SK-N-SH (cell line): ENCODE measurements at regions not wholly inside any gene's neighbourhood (a gene's known extent, or its start where the extent isn't known, plus 50 kb on each side); places are given as distances from the start of the nearest gene placed in this dataset.

ENCODE experiments used
- CTCF ChIA-PET: fragments of 300-600, 350-600 bp; formaldehyde crosslinking; extraction: SDS; loops from one replicate; lab custom pipeline; 2021; lab: Yijun Ruan, JAX
- POLR2A ChIA-PET: fragments of 350-600 bp; sonication (Branson Sonifier 250); formaldehyde crosslinking; extraction: SDS; loops from one replicate; lab custom pipeline; 2020; ENCODE audit warnings: antibody characterized with exemption, inconsistent platforms; lab: Yijun Ruan, JAX
- DNase-seq: peaks from one replicate; pipeline ENCODE4 v3.0.0; 2012
- H2AFZ ChIP-seq: fragments of 200-600 bp; sonication (generic); 2 replicates; pipeline ENCODE4 v1.8.1; 2016; ENCODE audit warnings: antibody characterized with exemption, mild to moderate bottlenecking, low read depth
- H3F3A ChIP-seq: fragments of 200-600 bp; sonication (generic); replicated peaks from 2 replicates; pipeline ENCODE3; 2016; ENCODE audit warnings: antibody characterized with exemption, mild to moderate bottlenecking; ENCODE audit not compliant: insufficient read depth
- H3K27ac ChIP-seq, 2 experiments: fragments of 200-500 bp in 1 of 2; fragments of 200-600 bp in 1 of 2; sonication (Bioruptor generic) in 1 of 2; sonication (generic), shearing (Covaris generic) in 1 of 2; 2 replicates each; pipeline versions ENCODE4 v1.5.1 to v1.6.1; 2014 to 2016; ENCODE audit warnings: low read depth in 2 of 2, inconsistent platforms in 1 of 2, low read length in 1 of 2, mild to moderate bottlenecking in 1 of 2, mixed read lengths in 1 of 2
- H3K27me3 ChIP-seq: fragments of 200-600 bp; sonication (generic), shearing (Covaris generic); 2 replicates; pipeline ENCODE4 v1.6.1; 2016; ENCODE audit warnings: mixed run types; ENCODE audit not compliant: insufficient read depth
- H3K36me3 ChIP-seq, 2 experiments: fragments of 200-500 bp in 1 of 2; fragments of 200-600 bp in 1 of 2; sonication (Bioruptor generic) in 1 of 2; sonication (generic) in 1 of 2; replicated peaks in 1 of 2; 2 replicates each; pipeline versions ENCODE3 to v1.5.1; 2014 to 2016; ENCODE audit warnings: low read length in 1 of 2, mild to moderate bottlenecking in 1 of 2; ENCODE audit not compliant: insufficient read depth in 2 of 2, control insufficient read depth in 1 of 2
- H3K4me1 ChIP-seq, 2 experiments: fragments of 200-500 bp in 1 of 2; fragments of 200-600 bp in 1 of 2; sonication (Bioruptor generic) in 1 of 2; sonication (generic), shearing (Covaris generic) in 1 of 2; 2 replicates each; pipeline versions ENCODE4 v1.5.1 to v1.6.1; 2014 to 2016; ENCODE audit warnings: low read depth in 1 of 2, low read length in 1 of 2, mixed run types in 1 of 2; ENCODE audit not compliant: insufficient read depth in 2 of 2, control insufficient read depth in 1 of 2
- H3K4me2 ChIP-seq: fragments of 200-600 bp; sonication (generic), shearing (Covaris generic); 2 replicates; pipeline ENCODE4 v1.6.1; 2017; ENCODE audit warnings: mixed run types
- H3K4me3 ChIP-seq, 2 experiments: fragments of 200-500 bp in 1 of 2; fragments of 200-600 bp in 1 of 2; sonication (Bioruptor generic) in 1 of 2; sonication (generic), shearing (Covaris generic) in 1 of 2; 2 replicates each; pipeline versions ENCODE4 v1.5.1 to v1.8.1; 2014 to 2016; ENCODE audit warnings: low read depth in 2 of 2, inconsistent platforms in 1 of 2, low read length in 1 of 2, mild to moderate bottlenecking in 1 of 2, mixed read lengths in 1 of 2, moderate library complexity in 1 of 2
- H3K79me2 ChIP-seq: fragments of 200-600 bp; sonication (generic); 2 replicates; pipeline ENCODE4 v1.8.1; 2017; ENCODE audit warnings: mild to moderate bottlenecking; ENCODE audit not compliant: insufficient read depth
- H3K9ac ChIP-seq: fragments of 200-600 bp; sonication (generic); 2 replicates; pipeline ENCODE4 v1.6.1; 2017; ENCODE audit warnings: mixed run types
- H3K9me2 ChIP-seq: fragments of 200-600 bp; sonication (generic); 2 replicates; pipeline ENCODE4 v1.6.1; 2017; ENCODE audit warnings: mixed run types
- H3K9me3 ChIP-seq: fragments of 200-600 bp; sonication (generic); 2 replicates; pipeline ENCODE4 v1.6.1; 2017; ENCODE audit warnings: mixed run types, mild to moderate bottlenecking, moderate library complexity
- H4K20me1 ChIP-seq: fragments of 200-600 bp; sonication (generic); 2 replicates; pipeline ENCODE4 v1.6.1; 2017; ENCODE audit warnings: mild to moderate bottlenecking, mixed run types; ENCODE audit not compliant: insufficient read depth
- EP300 ChIP-seq, 2 experiments: IDR thresholded peaks; 2 replicates each; pipeline versions ENCODE4 v1.4.0 to v1.6.1; 2012; ENCODE audit warnings: borderline replicate concordance in 1 of 2, low read depth in 1 of 2, low read length in 1 of 2
- FOXJ3 ChIP-seq: sonication (generic); formaldehyde crosslinking; IDR thresholded peaks from 2 replicates; pipeline ENCODE4 v1.5.1; 2020; ENCODE audit warnings: mild to moderate bottlenecking, missing genetic modification reagents
- NFIC ChIP-seq: IDR thresholded peaks from 2 replicates; pipeline ENCODE4 v1.4.0; 2012; ENCODE audit warnings: borderline replicate concordance
- RCOR1 ChIP-seq: fragments of 150-350 bp; IDR thresholded peaks from 2 replicates; pipeline ENCODE4 v1.6.1; 2017; ENCODE audit warnings: antibody characterized with exemption, low read length
- TEAD4 ChIP-seq: IDR thresholded peaks from 2 replicates; pipeline ENCODE4 v1.4.0; 2012; ENCODE audit warnings: mild to moderate bottlenecking, borderline replicate concordance; ENCODE audit not compliant: insufficient read depth
- YY1 ChIP-seq: IDR thresholded peaks from 2 replicates; pipeline ENCODE4 v1.4.0; 2012; ENCODE audit warnings: low read depth, mild to moderate bottlenecking
- WGBS: methylation state at CpG from one replicate; pipeline ENCODE4 v1.1.6; 2017; ENCODE audit warnings: low lambda C conversion rate; 5-methylcytosine and 5-hydroxymethylcytosine counted together
- TF ChIP-seq, protein P1 (sequence below): IDR thresholded peaks from 2 replicates; pipeline ENCODE4 v1.4.0; 2012; ENCODE audit warnings: low read depth, borderline replicate concordance
- TF ChIP-seq, protein P2 (sequence below): IDR thresholded peaks from 2 replicates; pipeline ENCODE4; 2012
- TF ChIP-seq, protein P3 (sequence below): IDR thresholded peaks from 2 replicates; pipeline ENCODE4 v1.4.0; 2012; ENCODE audit warnings: low read depth

DNA sequence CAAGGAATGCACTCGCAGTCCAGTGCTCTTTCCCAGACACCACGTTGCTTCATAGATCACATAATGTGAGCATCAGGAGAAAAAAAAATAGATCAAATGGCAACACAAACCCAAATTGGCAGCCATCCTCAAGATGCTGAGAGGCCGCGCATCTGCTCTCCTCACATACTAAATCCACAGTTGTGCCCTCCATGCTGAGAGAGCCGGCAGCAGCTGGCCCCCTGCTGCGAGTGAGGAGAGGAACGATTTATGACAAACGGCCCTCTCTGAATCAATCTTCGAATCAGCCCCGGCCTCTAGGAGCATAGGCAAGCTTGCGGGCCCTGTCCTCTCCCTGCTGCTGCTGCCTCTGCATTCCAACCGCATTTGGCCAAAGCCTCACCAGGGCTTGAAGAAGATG is 159.9 kb upstream of the TENM4 start (continued):
- TF ChIP-seq RCOR1 (no peak), FOXJ3 (CRISPR knock-in tag) (no peak)
- TF ChIP-seq, protein P1, sequence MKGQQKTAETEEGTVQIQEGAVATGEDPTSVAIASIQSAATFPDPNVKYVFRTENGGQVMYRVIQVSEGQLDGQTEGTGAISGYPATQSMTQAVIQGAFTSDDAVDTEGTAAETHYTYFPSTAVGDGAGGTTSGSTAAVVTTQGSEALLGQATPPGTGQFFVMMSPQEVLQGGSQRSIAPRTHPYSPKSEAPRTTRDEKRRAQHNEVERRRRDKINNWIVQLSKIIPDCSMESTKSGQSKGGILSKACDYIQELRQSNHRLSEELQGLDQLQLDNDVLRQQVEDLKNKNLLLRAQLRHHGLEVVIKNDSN: no peak

DNA sequence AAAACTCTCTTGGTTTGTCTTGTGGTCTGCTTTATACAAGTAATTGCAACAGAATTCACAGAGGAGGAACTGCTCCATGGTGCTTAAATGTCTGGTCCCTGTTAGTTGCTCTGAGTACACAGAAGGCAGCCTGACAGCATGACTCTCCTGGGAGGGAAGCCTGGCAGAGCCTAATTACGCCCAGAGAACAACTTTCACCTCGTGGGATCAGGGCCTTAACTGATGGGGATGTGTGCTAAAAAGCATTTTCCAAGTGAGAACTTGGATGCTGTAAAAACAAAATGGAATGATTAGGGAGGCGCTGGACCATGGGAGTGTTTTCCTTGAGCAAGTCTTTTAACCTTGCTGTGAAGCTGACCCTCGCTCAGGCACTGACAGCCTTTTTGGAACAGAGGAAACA is 154.0 kb upstream of the TENM4 start:
- Histone ChIP-seq H3K4me2 (no peak overlapping the region), H3K27ac (no peak overlapping the region), H2AFZ (no peak overlapping the region), H3K9me2 (no peaks in the 10 kb centered on the region), H3K4me1 (no peaks in the 10 kb centered on the region), H4K20me1 (no peaks in the 10 kb centered on the region), H3K36me3 (no peaks in the 10 kb centered on the region), H3K27me3 (no peaks in the 10 kb centered on the region), H3K9me3 (no peaks in the 10 kb centered on the region), H3K9ac (no peak overlapping the region), H3K79me2 (no peaks in the 10 kb centered on the region), H3F3A (no peaks in the 10 kb centered on the region), H3K4me3 (no peak overlapping the region)
- POLR2A ChIA-PET: interaction anchor here (0.6 kb wide), 1 partner anchor 982 kb away, joined by 3 read pairs; no protein-coding TSS in a partner anchor
- DNase-seq: no peak
- no peak for TF ChIP-seq TEAD4
- TF ChIP-seq EP300 (IDR thresholded peaks at IDR 0.05; ENCODE audit: borderline replicate concordance in 1 of 2, low read depth in 1 of 2, low read length in 1 of 2): no peak
- CTCF ChIA-PET: no interaction called here
- WGBS: 15% methylated on average over 4 of the region's 4 CpGs

DNA sequence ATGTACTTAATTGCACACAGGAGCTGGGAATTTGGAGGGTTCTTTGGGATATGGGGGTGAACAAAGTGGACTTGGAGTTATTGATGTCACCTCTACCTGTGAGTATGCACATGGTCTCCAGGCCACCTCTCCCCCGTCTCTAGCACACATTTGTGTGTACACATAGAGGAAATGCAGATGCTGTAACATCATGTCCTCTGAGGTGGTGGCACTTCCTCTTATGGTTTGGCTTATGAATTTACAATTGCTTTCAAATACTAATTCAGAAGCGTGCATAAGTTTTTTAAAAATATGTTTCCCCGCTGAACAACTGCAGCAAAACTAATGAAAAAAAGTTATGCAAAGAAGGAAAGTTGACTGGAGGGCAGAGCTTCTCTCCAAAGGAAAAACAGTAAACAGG is 152.0 kb upstream of the TENM4 start:
- CTCF ChIA-PET: interaction anchor here (2.2 kb wide), 1 partner anchor 15 kb away, joined by 5 read pairs; no protein-coding TSS in a partner anchor
- H3K4me3 ChIP-seq: no peak overlapping the region
- H4K20me1 ChIP-seq: no peaks in the 10 kb centered on the region
- H3K27ac ChIP-seq: no peak overlapping the region
- no peak overlapping the region for H2AFZ ChIP-seq
- 23% methylated on average over 3 of the region's 3 CpGs for WGBS
- no peak for DNase-seq
- H3K9me2 ChIP-seq: no peaks in the 10 kb centered on the region
- H3K79me2 ChIP-seq: no peaks in the 10 kb centered on the region
- POLR2A ChIA-PET: no interaction called here
- no peak overlapping the region for H3K9ac ChIP-seq
- H3K4me1 ChIP-seq: no peaks in the 10 kb centered on the region
- TF ChIP-seq, protein P2, sequence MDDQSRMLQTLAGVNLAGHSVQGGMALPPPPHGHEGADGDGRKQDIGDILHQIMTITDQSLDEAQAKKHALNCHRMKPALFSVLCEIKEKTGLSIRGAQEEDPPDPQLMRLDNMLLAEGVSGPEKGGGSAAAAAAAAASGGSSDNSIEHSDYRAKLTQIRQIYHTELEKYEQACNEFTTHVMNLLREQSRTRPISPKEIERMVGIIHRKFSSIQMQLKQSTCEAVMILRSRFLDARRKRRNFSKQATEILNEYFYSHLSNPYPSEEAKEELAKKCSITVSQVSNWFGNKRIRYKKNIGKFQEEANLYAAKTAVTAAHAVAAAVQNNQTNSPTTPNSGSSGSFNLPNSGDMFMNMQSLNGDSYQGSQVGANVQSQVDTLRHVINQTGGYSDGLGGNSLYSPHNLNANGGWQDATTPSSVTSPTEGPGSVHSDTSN: no peak
- TF ChIP-seq, protein P3, sequence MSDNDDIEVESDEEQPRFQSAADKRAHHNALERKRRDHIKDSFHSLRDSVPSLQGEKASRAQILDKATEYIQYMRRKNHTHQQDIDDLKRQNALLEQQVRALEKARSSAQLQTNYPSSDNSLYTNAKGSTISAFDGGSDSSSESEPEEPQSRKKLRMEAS: no peak
- TF ChIP-seq YY1: no peak
- no peak for TF ChIP-seq NFIC
- no peaks in the 10 kb centered on the region for H3F3A ChIP-seq
- H3K9me3 ChIP-seq: no peaks in the 10 kb centered on the region
- no peaks in the 10 kb centered on the region for H3K36me3 ChIP-seq
- H3K27me3 ChIP-seq: no peaks in the 10 kb centered on the region
- H3K4me2 ChIP-seq: no peak overlapping the region
